Adipocyte (in vitro differentiated cells): ENCODE measurements at regions not wholly inside any gene's neighbourhood (a gene's known extent, or its start where the extent isn't known, plus 50 kb on each side); places are given as distances from the start of the nearest gene placed in this dataset.
"Not testable (repeated sequence)": the region's sequence is repeated elsewhere in the genome, so short reads cannot be mapped to it uniquely, and the experiment has no call there.

Source experiments
- DNase-seq: peaks from one replicate; pipeline ENCODE4 v3.0.0-alpha.2; 2015; ENCODE audit warnings: low read depth
- H3K27me3 ChIP-seq: replicated peaks from 2 replicates; pipeline ENCODE4 v1.7.0; 2013; ENCODE audit warnings: mild to moderate bottlenecking, low read length, moderate library complexity; ENCODE audit not compliant: control insufficient read depth, insufficient read depth
- H3K36me3 ChIP-seq: 2 replicates; pipeline ENCODE4 v1.7.0; 2013; ENCODE audit warnings: low read length, mild to moderate bottlenecking, moderate library complexity; ENCODE audit not compliant: control insufficient read depth, insufficient read depth, severe bottlenecking
- H3K4me1 ChIP-seq: 2 replicates; pipeline ENCODE4 v1.7.0; 2013; ENCODE audit warnings: mild to moderate bottlenecking, low read length, moderate library complexity; ENCODE audit not compliant: control insufficient read depth, insufficient read depth
- H3K4me3 ChIP-seq: 2 replicates; pipeline ENCODE4 v1.7.0; 2013; ENCODE audit warnings: mild to moderate bottlenecking, low read length, moderate library complexity
- H3K9ac ChIP-seq: 2 replicates; pipeline ENCODE4 v1.7.0; 2013; ENCODE audit warnings: mild to moderate bottlenecking, low read length, moderate library complexity
- H3K9me3 ChIP-seq: 2 replicates; pipeline ENCODE4 v1.7.0; 2013; ENCODE audit warnings: mild to moderate bottlenecking, low read length, moderate library complexity; ENCODE audit not compliant: control insufficient read depth

GRCh38 chr9:41075671-41076070 lies 52.8 kb downstream of the FOXD4L6 start:
- not testable (repeated sequence) for H3K9me3 ChIP-seq, H3K27me3 ChIP-seq, H3K36me3 ChIP-seq, H3K9ac ChIP-seq, H3K4me1 ChIP-seq, DNase-seq, H3K4me3 ChIP-seq

DNA sequence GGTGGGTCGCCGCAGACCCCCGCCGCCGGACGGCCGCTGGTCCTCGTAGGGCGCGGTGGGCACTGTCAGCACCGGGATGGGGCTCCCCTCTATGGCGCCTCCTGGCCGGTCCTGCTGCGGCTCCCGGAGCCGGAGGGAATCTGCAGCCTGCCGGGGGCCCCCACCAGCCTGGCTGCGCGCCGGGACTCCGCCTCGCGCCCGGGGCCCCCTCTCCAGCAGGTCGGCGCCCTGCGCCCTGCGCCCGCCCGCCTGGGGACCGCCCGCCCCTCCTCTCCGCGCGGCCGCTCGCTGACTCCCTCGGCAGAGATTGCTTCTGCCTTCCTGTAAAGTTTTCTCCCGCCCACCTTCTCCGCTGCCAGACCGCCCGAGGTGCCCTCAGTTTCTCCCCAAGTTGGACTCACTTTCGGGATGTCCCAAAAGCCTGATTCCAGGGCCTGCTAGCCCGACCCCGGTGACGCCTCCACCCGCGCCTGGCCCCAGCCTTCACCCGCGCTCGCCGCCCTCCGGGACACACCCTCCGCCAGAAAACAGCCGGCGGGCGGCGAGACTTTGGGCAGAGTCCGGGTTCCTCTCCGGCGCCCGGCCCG lies 54.0 kb downstream of the FOXD4L6 start:
- not testable (repeated sequence) for H3K36me3 ChIP-seq
- peak; percentile 66 for DNase-seq

DNA sequence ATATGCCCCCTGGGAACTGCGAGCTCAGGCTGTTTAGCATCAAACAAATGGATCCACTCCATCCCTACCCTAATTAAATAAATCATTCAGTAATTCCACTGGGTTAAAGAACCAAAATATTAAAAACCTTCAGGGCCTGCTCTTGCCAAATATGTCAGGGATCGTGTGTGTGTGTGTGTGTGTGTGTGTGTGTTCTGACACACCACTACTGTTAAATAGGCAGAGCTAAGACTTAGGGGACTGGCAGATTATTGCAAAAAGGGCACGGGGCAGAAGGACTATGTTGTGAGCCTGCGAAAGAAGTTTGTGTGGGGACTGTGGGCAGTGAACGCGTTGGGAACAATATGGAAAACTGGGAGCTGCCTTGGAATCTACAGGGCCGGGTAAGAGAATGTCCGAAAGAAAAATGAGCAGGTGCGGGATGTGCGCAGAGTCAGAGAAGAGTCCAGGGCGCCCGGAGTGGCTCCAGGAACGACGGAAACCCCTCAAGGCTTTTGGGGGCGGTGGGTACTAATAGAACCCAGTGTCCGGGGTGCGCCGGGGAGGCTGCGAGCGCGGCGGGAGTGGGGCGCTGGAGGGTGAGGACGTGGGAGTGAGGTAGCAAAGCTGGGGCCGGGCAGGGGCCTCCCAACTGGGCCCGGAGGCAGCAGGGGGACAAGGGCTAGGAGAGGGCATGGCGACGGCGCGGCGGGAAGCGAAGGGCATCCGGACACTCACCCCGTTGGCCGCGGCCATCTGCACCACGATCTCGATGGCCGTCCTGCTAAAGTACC lies 54.8 kb downstream of the FOXD4L6 start:
- H3K36me3 ChIP-seq, H3K27me3 ChIP-seq: not testable (repeated sequence)

More for the DNA sequence above, 54.0 kb downstream of the FOXD4L6 start:
- peak overlapping the region; percentile 72 for H3K9ac ChIP-seq
- not testable (repeated sequence) for H3K9me3 ChIP-seq, H3K27me3 ChIP-seq, H3K4me1 ChIP-seq
- H3K4me3 ChIP-seq: peak overlapping the region; percentile 85

GRCh38 chr9:41064125-41064795 lies 64.2 kb downstream of the FOXD4L6 start:
- H3K27me3 ChIP-seq, H3K4me3 ChIP-seq, H3K9me3 ChIP-seq, DNase-seq, H3K4me1 ChIP-seq, H3K9ac ChIP-seq, H3K36me3 ChIP-seq: not testable (repeated sequence)

More for the DNA sequence above, 54.8 kb downstream of the FOXD4L6 start:
- not testable (repeated sequence) for DNase-seq, H3K9ac ChIP-seq, H3K9me3 ChIP-seq, H3K4me1 ChIP-seq
- peak overlapping the region; percentile 85 for H3K4me3 ChIP-seq

GRCh38 chr9:41063243-41063642 lies 65.2 kb downstream of the FOXD4L6 start:
- not testable (repeated sequence) for H3K4me3 ChIP-seq, H3K4me1 ChIP-seq, H3K36me3 ChIP-seq, H3K27me3 ChIP-seq, H3K9ac ChIP-seq, DNase-seq, H3K9me3 ChIP-seq

GRCh38 chr9:41059603-41060002 lies 68.9 kb downstream of the FOXD4L6 start:
- not testable (repeated sequence) for H3K9me3 ChIP-seq, H3K27me3 ChIP-seq, H3K4me3 ChIP-seq, H3K36me3 ChIP-seq, H3K9ac ChIP-seq, H3K4me1 ChIP-seq, DNase-seq

DNA sequence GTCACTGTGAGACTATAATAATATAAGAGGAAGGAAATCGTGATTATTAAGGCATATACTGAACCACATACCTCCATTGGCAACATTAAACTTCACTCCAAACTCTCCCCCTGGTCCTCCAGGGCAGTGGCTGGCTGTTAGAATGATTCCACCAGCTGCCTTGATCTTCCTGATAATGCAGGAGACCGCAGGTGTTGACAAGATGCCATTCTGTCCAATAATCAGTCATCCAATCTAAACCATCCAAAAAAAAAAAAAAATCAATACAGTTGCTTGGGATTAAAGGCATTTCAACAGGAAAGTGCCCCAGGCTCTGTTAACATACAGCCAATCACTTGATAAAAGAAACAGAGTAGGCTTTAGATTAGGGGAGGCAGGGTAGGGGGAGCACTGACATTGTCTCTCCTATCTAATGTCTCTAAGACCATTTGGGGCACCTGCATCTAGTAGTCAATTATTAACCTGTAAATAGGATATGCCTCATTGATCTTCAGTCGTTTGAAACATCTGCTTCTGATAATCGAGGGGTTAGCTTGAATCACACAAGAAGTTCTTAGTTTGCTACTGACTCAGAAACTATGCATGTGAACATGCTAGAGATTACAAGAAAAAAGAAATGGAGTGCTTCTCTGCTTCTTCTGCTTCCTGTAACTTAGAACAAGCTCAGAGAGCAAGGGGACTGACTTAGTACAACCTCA lies 74.7 kb downstream of the FOXD4L6 start:
- H3K4me3 ChIP-seq: not testable (repeated sequence)

DNA sequence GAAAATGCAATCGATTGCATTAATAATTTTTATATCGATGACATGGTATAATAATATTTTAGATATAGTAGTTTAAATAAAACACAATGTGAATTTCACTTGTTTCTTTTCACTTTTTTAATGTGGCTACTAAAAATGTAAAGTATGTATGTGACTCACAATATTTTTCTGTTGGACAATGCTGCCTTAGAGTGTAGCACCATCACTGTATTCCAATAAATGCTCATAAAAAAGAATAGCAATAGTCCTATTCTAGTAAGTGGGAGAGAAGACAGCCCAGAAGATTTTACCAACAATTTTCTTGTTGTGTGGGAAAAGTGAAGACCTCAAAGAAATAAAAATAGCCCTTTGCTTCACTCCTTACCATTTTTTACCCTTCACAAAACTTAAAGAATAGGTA lies 79.8 kb downstream of the FOXD4L6 start:
- H3K9ac ChIP-seq, H3K27me3 ChIP-seq, H3K4me3 ChIP-seq, DNase-seq, H3K36me3 ChIP-seq, H3K4me1 ChIP-seq, H3K9me3 ChIP-seq: not testable (repeated sequence)

More for the DNA sequence above, 74.7 kb downstream of the FOXD4L6 start:
- H3K9me3 ChIP-seq, H3K9ac ChIP-seq, H3K27me3 ChIP-seq, H3K4me1 ChIP-seq, H3K36me3 ChIP-seq, DNase-seq: not testable (repeated sequence)

GRCh38 chr9:41047792-41048191 lies 80.7 kb downstream of the FOXD4L6 start:
- H3K4me3 ChIP-seq, H3K9me3 ChIP-seq, H3K36me3 ChIP-seq, H3K9ac ChIP-seq, H3K4me1 ChIP-seq, DNase-seq, H3K27me3 ChIP-seq: not testable (repeated sequence)

- not testable (repeated sequence) for H3K9me3 ChIP-seq, H3K9ac ChIP-seq, H3K4me1 ChIP-seq, DNase-seq, H3K36me3 ChIP-seq, H3K4me3 ChIP-seq, H3K27me3 ChIP-seq
Observed at GRCh38 chr9:41044930-41045329, 83.6 kb downstream of the FOXD4L6 start.

DNA sequence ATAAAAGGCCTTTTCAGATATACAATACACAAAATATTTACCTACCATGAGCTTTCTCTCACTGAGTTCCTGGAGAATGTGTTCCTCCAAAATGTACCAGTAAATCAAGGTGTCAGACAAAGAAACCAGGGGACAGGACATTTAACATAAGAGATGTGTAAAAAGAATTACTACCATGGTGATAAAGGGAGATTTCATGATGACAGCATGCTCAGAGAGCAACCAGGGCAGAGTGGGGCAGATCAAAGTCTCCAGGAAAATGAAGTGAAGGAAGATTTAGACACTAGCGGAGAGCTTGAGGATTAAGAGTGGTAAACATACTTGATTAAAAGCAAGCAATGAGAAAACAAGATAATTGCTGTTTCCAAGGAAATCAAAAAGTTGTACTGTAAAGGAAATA lies 85.0 kb downstream of the FOXD4L6 start:
- not testable (repeated sequence) for H3K27me3 ChIP-seq, DNase-seq, H3K4me1 ChIP-seq, H3K9me3 ChIP-seq, H3K9ac ChIP-seq, H3K4me3 ChIP-seq, H3K36me3 ChIP-seq
